Ishikawa (cell line): ENCODE measurements at regions not wholly inside any gene's neighbourhood (a gene's known extent, or its start where the extent isn't known, plus 50 kb on each side); places are given as distances from the start of the nearest gene placed in this dataset.

Experiments used
- CEBPB ChIP-seq: IDR thresholded peaks from 2 replicates; pipeline ENCODE4 v1.6.1; 2012
- YY1 ChIP-seq: IDR thresholded peaks from 2 replicates; pipeline ENCODE4 v1.6.1; 2012; ENCODE audit warnings: low read depth
- TF ChIP-seq, protein P1 (sequence below): IDR thresholded peaks from 2 replicates; pipeline ENCODE4 v1.6.1; 2012; ENCODE audit warnings: low read depth, mild to moderate bottlenecking

- TF ChIP-seq CEBPB (no peak), YY1 (no peak)
- TF ChIP-seq, protein P1, sequence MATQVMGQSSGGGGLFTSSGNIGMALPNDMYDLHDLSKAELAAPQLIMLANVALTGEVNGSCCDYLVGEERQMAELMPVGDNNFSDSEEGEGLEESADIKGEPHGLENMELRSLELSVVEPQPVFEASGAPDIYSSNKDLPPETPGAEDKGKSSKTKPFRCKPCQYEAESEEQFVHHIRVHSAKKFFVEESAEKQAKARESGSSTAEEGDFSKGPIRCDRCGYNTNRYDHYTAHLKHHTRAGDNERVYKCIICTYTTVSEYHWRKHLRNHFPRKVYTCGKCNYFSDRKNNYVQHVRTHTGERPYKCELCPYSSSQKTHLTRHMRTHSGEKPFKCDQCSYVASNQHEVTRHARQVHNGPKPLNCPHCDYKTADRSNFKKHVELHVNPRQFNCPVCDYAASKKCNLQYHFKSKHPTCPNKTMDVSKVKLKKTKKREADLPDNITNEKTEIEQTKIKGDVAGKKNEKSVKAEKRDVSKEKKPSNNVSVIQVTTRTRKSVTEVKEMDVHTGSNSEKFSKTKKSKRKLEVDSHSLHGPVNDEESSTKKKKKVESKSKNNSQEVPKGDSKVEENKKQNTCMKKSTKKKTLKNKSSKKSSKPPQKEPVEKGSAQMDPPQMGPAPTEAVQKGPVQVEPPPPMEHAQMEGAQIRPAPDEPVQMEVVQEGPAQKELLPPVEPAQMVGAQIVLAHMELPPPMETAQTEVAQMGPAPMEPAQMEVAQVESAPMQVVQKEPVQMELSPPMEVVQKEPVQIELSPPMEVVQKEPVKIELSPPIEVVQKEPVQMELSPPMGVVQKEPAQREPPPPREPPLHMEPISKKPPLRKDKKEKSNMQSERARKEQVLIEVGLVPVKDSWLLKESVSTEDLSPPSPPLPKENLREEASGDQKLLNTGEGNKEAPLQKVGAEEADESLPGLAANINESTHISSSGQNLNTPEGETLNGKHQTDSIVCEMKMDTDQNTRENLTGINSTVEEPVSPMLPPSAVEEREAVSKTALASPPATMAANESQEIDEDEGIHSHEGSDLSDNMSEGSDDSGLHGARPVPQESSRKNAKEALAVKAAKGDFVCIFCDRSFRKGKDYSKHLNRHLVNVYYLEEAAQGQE, result no peak
Measured at GRCh38 chr9:27785714-27786100, 212.4 kb upstream of the C9orf72 start.
